HG02970 (cell line): ENCODE measurements at regions not wholly inside any gene's neighbourhood (a gene's known extent, or its start where the extent isn't known, plus 50 kb on each side); places are given as distances from the start of the nearest gene placed in this dataset.

Experiments
- ATAC-seq: cut with Tn5 transposase; IDR thresholded peaks from one replicate; pipeline ENCODE4 v1.9.1; 2021; ENCODE audit warnings: mild to moderate bottlenecking, moderate library complexity, moderate number of reproducible peaks; ENCODE audit not compliant: unreplicated experiment, low FRiP score

DNA sequence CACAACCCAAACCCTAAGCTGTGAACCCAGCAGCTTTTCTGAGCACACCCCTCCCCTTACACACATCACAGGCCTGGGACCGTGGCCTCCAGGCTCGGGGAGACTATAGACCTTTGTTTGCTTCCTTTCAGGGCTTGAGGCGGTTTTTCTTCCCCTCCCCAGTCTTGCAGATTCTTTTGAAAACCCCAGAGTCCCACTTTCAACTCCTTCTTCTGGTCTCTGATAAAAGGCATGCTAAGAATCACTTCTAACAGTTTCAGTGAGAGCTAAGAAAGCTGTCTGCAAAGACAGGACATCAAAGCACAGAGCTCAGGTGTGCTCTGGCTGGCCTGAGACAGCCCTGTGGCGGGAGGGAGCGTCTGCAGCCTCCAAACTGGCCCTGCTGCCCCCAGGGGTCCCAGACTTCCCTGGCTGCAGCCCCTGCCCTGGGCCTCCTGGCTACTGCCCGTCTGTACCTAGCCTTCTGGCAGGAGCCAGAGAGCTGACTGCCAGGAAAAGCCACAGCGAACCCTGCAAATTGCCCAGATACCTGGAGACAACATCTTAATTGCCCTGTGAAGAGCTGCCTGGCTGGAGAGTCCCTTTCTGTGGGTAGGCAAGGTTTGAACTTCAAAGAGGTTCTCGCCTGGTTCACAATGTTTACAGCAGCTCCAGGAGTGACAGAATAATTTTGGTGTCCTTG is 138.9 kb downstream of the GADD45G start:
- ATAC-seq = no peak

DNA sequence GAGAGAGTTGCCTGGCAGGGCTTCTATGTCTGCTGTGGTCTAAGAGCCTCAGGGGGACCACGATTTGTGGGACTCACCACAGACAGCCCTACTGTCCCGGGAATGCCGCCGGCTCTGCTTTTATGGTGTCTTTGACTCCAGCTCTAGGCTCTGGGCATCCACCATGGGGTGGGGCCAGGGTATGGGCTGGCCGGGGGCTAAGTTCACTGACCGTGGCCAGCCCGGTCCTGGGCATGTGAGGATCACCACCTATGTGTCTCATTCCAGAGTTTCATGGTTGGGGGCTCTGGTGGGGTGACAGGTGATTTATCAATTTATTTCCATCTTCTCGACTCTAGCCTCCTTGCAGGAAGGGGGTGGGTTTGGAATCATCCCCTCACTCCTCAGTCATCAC is 139.4 kb downstream of the GADD45G start:
- no peak for ATAC-seq

DNA sequence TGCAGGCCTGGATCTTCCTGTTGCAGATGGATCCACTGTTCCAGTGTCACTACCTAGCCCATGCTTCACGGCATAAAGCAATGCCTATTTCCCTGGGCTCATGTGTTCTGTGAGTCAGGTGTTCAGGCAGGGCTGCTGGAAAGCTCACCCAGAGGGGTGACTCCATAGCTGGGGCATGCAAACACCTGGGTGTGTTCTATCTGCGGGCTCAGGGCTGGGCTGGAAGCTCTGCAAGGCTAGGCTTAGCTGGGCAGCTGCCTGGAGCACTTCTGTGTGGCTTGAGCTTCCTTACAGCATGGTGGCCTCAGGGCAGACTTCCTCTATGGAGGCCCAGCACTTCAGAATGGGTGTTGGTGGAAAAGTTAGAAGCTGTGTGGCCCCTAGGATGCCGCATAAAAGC is 139.9 kb downstream of the GADD45G start:
- no peak for ATAC-seq

DNA sequence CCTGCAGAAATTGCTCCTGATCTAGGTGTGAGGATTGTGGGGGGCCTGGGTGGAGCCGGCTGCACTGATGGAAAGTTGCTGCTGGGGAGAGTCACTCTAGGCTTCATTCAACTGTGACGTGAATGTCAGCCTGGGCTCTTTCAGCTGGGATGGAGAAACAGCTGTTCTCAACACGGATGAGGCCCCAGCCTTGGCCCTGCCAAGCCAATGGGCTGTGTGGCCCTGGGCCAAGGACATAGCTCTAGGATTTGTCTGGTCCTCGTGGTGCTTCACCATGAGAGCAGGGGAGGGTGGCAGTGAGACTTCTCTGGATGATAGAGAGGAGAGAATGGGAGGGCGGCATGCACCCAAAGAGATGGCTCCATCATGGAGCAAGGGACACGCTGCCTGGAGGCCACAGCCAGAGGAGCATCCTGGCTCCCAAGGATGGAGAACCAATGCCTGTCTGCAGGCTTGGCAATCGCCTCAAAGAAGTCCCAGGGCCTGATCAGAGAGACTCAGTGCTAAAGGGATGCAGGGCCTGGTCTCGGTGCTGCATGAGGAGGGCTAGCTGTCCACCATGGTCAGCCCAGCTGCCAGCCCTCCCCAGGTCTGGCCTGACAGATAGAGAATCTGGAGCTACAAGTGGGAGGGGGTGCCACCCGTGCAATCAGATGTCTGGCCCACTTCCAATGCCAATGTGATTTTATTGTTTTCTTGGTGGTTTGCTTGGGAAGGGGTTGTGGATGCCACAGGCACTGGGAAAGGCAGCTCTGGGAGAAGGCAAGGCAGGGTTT is 141.0 kb downstream of the GADD45G start:
- no peak for ATAC-seq

DNA sequence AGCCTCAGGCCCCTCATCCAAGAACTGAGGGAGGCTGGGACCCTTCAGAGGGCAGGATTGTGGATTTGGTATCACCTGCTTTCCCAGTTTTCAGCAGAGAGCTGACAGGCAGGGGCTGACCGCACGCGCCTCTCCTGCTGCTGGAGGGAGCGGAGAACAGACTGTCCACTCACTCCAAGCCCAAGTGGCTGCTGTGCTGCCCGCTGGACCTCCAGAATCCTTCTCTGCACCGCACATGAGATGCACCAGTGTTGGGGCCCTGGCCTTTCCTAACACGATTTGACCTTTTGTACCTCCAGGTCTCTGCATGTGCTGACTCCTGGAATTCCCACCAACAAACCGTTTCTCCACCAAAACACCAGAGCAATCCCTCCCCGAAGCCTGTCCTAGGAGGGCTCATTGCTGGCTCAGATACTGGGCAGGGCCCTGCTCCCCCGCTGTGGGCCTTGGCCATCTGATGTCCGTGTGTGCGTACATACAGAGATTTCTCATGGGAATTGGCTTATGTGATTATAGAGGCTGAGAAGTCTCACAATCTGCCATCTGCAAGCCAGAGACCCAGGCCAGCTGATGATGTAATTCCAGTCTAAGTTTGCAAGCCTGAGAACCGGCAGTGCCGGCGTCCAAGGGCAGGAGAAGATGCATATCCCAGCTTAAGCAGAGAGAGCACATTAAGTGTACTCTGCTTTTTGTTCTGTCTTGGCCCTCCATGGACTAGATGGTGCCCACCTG is 141.7 kb downstream of the GADD45G start:
- ATAC-seq = no peak

DNA sequence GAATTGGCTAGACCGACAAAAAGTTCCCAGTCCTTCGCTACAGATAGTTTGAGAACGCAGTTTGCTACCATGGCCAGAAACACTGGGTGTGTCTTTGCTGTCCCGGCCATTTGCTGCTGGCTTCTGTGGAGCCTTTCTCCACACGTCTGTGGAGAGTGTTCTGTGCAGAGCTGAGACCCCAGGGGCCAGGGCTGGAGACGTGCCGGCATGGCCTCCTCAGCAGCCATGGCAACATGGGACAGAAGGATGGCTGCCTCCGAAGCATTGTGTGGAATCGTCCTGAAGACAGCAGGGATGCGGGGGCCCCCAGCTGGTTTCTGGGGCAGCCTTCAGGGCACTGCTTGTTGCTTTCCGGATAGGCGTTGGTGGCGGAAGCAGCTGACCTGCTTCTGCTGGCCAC is 142.8 kb downstream of the GADD45G start:
- ATAC-seq = no peak

DNA sequence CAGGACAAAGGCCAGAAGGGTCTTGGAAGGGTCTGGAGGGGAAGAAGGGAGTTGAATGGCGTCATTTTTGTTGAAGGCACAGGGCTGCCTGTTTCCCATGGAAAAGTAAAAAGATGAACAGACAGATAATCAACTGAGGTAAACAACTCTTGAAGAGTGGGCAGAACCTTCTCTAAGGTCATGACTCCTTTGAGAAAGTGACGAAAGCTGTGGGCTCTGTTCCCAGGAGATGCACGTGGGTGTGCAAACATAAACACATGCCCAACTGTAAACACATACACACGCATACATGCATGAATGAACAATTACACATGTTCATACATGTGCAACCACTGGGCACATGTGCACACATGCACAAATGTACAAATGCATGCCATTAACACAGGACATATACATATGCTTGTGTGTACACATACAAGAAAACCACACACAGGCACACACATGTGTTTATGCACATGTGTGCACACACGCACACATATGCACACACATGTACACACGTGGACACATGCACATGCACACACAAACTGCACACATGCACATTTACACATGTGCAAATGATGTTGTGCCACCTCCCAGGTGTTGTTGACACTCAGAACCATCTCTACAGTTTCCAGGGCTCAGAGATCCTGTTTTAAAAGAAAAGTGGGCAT is 143.3 kb downstream of the GADD45G start:
- ATAC-seq = no peak

DNA sequence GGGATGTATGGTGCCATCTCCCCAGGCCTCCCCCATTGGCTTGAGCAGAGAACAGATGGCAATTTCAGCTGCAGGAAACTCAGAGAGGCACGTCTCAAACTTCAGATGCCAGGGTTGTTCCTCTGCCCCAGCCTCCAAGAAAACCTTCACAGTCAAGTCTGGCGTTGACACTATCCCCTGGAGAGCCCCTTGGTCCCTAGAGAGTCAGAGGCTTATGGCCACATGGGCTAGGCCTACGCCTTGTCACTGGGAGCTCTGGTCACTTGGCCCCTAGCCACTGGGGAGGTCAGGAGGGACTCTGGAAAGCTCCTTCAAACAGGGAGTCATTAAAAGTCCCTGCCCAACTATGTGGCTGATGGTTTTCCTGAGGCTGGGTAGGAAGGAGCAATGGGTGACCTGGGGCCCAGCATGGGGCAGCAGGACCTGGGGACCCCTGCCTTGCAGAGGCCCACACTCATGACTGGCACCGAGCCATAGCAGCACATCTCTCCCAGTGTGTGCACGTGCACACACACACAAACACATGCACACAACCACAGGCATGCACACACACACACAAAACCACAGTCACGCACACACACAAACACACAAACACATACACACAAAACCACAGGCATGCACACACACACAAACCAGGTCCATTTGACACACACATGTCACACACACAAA is 144.2 kb downstream of the GADD45G start:
- ATAC-seq = no peak

DNA sequence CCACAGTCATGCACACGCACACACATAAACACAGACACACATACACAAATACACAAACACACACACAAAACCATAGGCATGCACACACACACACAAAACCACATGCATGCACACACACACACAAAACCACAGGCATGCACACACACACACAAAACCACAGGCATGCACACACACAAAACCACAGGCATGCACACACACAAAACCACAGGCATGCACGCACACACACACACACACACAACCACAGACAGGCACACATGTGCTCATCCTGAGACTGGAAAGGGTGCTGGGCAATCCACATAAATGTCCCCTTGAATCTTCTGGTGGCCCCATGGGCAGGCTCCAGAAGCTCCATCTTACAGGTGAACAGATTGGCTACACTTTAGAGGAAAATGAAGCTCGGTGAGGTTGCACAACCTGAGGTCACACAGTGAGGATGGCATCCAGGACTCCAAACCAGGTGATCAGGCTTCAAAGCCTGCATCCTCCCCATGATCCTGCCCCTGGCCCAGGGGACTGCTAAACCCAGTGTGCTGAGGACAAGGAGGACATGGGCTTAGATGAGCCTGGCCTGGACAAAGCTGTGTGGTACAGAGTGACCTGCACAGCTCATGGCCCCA is 144.8 kb downstream of the GADD45G start:
- ATAC-seq = no peak

DNA sequence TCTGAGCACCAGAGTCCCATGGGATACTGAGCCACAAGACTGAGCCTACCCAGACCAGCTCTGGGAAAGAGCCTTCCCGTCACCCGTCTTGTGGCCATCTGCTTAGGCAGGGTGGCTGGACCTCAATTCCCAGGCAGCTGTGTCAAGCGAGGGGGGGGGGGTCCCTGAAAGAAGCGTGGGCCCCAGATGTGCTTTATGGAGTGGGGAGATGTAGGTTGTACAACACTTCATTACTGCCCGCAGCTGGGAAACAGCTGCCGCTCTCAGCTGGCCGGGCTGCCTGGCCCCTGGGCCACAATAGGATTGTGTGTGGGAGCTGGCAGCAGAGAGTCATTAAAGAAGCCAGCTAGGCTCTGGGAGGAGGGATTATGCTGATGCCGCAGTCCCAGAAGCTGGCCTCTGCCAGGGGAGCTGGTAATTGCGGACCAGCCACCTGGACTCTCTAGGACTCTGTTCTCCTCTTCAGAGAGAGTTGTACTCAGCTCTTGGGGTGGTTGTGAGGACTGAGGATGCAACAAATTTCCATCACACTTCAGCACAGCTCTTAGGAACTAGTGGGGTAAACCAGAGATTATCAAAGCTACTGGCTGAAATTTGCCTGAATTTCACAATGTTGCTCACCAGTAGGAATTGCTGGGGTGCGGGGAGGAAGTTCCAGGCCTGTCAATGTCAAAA is 145.4 kb downstream of the GADD45G start:
- ATAC-seq = no peak

DNA sequence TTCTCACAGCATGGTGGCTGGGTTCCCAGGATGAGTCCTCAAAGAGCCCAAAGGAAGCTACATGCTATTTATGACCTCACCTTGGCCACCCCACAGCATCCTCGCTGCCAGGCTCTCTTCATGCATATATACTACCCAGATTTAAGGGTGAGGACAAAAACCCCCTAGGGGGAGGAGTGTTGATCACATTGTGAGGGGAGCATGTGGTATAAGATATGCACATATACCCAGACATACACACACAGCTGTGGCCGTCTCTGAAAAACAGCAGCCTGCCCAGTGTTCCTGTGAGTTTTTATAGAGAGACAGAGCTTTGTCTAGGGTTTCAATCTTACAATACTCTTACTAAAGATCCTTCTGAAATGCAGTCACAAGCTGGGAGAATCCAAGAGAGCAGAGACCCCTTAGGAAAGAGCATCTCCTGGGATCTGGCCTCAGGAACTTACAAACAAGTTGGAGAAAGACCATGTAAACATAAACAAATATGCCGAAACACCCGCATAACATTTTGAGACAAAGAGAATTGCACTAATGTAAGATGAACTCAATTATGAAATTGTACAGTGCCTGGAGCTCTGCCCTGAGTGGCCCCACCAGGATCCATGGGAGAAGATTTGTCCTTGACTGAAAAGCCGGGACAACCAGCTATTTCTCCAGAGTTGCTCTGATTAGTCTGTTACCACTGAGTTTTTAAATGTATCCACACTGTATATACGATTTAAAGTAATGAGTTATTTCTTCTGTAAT is 146.4 kb downstream of the GADD45G start:
- ATAC-seq = no peak

DNA sequence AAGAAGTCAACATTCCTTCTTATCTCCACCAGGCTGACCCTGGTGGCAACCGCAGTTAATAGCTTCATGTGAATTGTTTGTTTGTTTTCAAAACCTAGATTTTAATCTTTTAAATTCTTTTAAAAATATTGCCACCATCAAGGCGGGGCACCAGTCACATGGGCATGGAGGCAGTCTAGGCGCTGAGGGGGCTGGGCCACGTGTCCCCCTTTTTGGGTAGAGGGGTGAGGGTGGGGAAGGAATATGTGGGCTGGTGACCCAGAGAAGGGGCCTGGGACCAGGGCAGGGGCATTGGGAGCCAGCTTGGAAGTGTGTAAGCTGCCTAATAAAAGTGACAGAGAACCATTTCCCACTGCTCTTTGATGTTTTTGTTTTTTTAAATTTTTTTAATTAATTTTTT is 147.3 kb downstream of the GADD45G start:
- ATAC-seq = no peak

DNA sequence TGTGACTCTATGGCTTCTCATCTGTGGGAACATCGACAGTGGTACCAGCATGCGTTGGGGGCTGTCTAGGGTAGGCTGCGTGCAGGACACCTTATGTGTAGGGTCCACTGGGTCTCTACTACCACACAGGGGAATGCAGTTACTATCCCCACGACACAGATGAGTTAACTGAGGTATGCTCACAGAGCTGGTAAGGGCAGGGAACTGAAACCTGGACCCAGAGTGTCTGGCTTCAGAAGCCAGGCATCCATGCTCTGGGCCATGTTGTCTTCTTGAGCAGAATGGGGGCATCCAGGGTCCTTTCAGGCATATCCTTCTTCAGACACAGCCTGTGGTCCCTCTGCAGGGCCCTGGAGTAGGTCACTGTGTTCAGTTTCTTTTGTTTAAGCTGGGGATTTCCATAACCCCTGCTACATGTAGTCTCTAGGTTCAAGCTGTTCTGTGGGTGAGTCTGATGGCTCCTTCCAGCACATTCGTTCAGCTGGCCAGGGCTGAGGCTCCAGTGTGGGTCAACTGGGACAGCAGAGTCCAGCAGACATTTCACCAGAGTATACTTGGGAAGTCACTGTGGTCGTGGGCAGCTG is 148.8 kb downstream of the GADD45G start:
- no peak for ATAC-seq

DNA sequence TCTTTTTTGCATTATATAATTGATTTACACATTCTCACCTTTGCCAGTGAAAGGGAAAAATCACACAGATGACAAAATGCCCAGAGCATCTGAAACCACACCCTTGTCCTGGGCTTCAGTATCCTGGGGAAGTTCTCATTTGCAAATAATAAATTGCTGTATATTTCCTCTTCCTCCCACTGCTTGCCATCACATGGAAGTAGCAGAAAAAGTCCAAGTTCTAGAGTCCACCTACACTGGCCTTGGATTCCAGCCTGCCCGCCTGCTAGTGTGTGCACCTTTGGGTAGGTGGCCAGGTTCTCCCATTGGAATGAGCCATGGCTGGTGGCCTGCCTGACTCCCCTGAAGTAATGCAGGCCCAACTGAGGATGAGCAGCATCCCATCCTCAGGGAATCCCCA is 149.4 kb downstream of the GADD45G start:
- no peak for ATAC-seq

DNA sequence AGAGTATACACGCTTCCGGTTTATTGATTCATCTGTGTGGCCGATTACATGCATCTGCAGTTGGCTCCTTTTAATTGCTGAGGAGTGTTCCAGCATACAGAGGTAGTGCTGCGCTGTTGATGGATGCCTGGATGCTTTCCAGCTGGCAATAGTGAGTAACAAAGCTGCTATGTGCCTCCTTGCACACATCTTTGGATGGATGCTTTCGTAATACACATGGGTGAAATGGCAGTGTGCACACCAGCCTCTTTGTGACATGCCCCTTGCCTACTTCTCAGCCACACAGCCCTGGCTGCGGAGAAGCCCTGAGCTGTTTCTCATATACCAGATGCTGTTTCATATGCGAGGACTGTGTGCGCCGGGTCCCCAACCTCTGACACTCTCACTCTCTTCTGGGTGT is 151.0 kb downstream of the GADD45G start:
- ATAC-seq = no peak

DNA sequence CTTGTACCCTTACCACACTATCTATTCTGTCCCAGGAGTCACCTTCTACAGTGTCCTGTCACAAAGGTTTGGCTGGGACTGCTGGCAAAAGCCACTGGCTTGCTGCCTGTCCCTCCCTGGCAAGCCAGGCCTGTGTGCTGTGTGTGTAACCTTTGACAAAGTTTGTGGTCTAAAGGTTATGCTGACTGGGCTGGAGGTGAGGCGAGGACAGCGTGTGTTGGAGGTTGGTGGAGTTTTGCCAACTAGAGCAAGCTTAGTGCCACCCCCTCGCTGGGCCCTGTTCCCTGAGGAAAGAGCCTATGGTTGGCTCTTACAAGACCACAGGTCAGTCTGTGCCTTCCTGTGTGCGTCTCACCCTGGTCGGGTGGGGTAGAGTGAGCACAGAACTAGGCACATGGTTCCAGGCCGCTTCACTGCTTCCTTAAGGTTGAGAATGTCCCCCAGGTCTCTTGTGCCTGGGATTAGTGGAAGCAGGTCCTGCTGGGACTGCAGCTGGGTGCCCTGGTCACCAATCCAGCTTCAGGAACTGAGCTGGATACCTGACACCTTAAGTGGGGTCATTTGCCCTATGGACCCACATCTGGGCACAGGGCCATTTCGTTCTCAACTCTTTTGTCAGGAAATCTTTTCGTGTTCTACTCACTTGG is 152.2 kb downstream of the GADD45G start:
- ATAC-seq = no peak

DNA sequence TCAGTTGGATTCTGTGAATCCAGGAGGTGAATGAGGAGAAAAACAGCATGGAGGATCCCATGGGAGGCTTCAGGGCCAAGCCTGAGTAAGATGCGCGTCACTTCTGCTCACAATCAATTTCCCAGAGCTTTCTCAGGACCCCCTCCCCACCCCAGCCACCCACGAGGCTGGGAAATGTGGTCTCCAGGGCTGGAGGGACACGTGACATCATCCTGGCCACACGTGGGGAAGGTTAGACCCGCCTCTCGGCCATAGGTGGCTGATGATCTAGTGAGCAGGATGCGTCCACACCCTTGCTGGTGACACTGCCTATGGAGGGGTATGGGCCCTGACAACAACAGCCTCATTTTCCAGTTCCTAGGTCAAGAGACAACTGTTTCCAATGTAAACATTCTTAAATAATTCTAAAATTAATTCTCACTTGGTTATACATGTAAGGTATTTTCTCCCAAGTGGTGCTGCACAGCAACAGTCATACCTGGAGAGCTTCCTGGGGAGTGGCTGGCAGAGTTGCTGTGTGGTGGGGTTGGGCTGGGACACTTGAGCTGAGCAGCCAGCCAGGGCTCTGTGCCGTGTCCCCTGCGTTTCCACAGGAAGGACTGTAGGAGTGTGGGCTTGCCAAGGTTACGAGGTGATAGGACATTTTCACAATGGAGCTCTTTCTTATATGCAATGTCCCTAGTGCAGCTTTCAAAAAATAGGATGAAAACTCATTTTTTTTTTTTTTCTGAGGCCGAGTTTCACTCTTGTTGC is 153.1 kb downstream of the GADD45G start:
- no peak for ATAC-seq
